Loucy (cell line): ENCODE measurements at regions not wholly inside any gene's neighbourhood (a gene's known extent, or its start where the extent isn't known, plus 50 kb on each side); places are given as distances from the start of the nearest gene placed in this dataset.

Source experiments
- CTCF ChIP-seq: fragments of 200-600 bp; sonication (generic); conservative IDR thresholded peaks from 2 replicates; pipeline ENCODE4 v1.5.1; 2014; ENCODE audit warnings: mild to moderate bottlenecking, antibody characterized with exemption, low read length
- EZH2phosphoT487 ChIP-seq: fragments of 200-600 bp; IDR thresholded peaks from 2 replicates; pipeline ENCODE4 v1.6.1; 2018; ENCODE audit warnings: antibody characterized with exemption, mild to moderate bottlenecking, moderate library complexity, borderline replicate concordance

- no peak for TF ChIP-seq CTCF
- no peak for TF ChIP-seq EZH2phosphoT487
Observed at GRCh38 chr5:23033864-23034263, 180.7 kb upstream of the CDH12 start.
